ENCODE measurements at regions not wholly inside any gene's neighbourhood (a gene's known extent, or its start where the extent isn't known, plus 50 kb on each side); places are given as distances from the start of the nearest gene placed in this dataset.
"Not testable (repeated sequence)": the region's sequence is repeated elsewhere in the genome, so short reads cannot be mapped to it uniquely, and the experiment has no call there.

DNA sequence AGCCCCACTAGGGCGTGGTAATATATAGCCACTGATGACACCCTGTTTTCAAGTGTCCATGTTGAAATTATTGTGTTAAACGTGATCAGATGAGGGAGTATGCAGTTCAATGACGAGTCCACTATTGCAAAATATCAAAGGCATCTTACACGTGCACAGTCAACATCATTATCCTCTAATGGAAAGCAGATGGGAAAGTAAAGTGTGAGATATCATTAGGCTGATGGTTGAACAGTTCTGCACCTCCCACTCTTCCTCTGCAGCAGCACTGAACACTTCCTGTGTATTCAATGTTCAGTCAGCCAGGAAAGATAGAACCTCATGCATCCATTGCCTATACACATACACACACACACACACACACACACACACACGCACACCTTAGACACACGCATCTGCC is 431.8 kb upstream of the CCDC54 start:
- no peak for DNase-seq

- no peak for DNase-seq
Observed at GRCh38 chr3:106946866-106947265, 430.4 kb upstream of the CCDC54 start.

- no peak for DNase-seq
Observed at GRCh38 chr3:106957029-106957428, 420.2 kb upstream of the CCDC54 start.

- no peak for DNase-seq
Observed at GRCh38 chr3:106962993-106963392, 414.2 kb upstream of the CCDC54 start.

GRCh38 chr3:106963442-106963841 is 413.8 kb upstream of the CCDC54 start:
- DNase-seq = no peak

- no peak for DNase-seq
Observed at GRCh38 chr3:106965307-106965706, 411.9 kb upstream of the CCDC54 start.

DNA sequence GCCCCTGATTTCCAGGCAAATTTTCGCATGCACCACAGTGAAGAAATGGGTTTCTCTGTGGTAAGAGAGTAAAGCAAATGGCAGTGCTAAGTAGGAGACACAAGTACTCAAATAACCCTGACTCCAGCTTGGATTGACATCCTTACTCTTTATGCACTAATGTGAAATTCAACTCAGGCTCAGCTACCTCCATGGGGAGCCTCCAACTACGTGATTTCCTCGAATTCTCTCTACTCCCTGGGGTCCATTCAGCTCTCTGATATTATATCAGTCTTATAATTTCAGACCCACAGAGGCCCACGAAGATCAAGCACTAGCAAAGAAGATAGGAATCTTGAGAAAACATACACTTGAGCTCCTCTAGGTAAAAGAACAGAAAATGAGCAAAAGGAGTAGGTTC is 407.6 kb upstream of the CCDC54 start:
- DNase-seq = no peak

- no peak for DNase-seq
Observed at GRCh38 chr3:106981392-106981791, 395.8 kb upstream of the CCDC54 start.

DNA sequence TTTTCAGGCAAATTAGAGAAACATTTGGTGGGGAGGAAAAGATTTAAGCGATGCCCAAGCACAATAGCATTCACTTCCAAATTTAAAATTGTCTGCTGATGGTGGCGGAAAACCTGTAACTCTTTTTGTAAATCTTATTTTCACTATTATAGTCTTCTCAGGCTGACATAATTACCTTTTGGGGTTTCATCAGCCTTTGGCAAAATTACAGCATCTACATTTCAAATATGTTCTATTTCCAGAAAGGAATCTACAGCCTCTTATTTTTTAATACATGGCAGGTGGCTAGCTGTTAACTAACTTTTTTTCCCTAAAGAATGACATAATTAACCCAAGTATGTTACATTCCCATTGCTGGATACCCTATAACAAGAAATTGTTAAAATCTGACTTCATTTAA is 391.5 kb upstream of the CCDC54 start:
- DNase-seq = no peak

DNA sequence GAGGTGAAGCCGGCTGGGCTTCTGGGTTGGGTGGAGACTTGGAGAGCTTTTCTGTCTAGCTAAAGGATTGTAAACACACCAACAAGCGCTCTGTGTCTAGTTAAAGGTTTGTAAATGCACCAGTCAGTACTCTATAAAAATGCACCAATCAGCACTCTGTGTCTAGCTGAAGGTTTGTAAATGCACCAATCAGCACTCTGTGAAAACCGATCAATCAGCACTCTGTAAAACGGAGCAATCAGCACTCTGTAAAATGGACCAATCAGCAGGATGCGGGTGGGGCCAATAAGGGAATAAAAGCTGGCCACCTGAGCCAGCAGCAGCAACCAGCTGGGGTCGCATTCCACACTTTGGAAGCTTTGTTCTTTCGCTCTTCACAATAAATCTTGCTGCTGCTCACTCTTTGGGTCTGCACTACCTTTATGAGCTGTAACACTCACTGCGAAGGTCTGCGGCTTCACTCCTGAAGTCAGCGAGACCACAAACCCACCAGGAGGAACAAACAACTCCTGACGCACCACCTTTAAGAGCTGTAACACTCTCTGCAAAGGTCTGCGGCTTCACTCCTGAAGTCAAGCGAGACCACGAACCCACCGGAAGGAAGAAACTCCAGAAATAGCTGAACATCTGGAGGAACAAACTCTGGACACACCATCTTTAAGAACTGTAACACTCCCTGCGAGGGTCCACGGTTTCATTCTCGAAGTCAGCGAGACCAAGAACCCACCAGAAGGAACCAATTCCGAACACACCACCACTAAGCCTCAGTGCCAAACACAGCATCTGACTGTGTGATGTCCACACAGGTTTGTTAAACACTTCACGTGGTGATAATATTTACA is 378.2 kb upstream of the CCDC54 start:
- DNase-seq = not testable (repeated sequence)

GRCh38 chr3:107001635-107002034 is 375.6 kb upstream of the CCDC54 start:
- DNase-seq = no peak

GRCh38 chr3:107005352-107005751 is 371.9 kb upstream of the CCDC54 start:
- not testable (repeated sequence) for DNase-seq

DNA sequence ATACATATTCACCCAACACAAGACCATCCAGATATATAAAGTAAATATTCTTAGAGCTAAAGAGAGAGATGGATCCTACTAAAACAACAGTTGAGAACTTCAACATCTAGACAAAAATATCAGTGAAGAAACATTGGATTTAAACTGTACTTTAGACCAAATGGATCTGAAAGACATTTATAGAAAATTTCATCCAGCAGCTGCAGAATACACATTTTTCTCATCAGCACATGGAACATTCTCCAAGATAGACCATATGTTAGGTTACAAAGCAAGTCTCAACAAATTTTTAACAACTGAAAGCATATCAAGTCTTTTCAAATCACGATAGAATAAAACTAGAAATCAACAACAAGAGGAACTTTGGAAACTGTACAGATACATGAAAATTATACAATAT is 369.0 kb upstream of the CCDC54 start:
- no peak for DNase-seq

DNA sequence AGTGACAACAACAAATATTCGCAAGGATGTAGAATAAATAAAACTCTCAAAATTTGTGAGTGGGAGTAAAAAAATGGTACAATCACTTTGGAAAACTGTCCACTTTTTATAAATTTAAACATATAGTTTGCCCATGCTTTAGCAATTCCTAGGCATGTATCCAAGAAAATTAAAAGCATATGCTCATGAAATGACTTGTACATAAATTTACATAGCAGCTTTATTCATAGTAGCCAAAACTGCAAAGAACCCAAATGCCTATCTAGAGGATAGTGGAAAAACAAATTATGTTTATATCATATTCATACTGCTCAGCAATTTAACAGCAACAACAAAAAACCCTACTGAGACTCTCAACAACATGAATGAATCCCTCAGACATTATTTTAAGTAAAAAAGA is 363.6 kb upstream of the CCDC54 start:
- no peak for DNase-seq

- DNase-seq = no peak
Observed at GRCh38 chr3:107024551-107025026, 352.6 kb upstream of the CCDC54 start.

DNA sequence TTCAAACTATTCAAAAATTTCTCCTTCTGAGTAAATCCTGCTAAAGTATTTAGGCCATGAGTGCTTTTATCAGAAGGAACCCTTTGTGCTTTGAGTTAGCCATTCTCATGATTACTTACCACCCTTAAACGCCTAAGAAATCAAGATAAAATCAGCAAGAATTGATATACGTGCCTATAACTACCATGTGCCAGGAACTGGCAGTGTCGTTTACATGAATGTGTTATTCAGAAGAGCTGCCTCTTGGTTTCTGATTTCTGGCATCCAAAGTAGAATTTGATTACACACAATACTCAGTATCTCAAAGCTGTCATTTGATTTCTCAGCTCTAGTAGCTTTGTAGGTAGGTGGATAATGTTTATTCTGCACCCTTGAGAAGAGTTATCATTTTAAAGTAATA is 351.3 kb upstream of the CCDC54 start:
- no peak for DNase-seq

GRCh38 chr3:107028086-107028485 is 349.2 kb upstream of the CCDC54 start:
- no peak for DNase-seq

DNA sequence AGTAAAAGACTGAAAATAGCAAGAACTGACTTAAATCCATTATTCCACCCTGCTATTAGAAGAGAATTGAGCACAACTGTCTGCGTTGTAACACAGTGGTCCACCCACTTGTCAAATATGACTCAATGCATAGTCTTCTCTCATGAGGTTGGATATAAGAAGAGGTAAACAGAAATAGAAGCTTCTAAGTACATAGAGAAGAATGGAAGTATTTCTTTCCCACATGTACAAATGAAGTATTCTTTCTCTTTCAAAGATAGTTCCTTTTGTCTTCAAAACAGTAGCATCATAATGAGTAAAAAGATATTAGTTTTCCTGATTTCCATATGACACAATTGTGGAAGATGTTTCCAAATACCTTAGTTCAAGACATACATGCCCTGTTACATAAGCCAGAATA is 348.6 kb upstream of the CCDC54 start:
- DNase-seq = no peak

GRCh38 chr3:107032111-107032510 is 345.1 kb upstream of the CCDC54 start:
- DNase-seq = no peak

- no peak for DNase-seq
Observed at GRCh38 chr3:107034142-107034541, 343.1 kb upstream of the CCDC54 start.

- no peak for DNase-seq
Observed at GRCh38 chr3:107035176-107035575, 342.1 kb upstream of the CCDC54 start.

DNA sequence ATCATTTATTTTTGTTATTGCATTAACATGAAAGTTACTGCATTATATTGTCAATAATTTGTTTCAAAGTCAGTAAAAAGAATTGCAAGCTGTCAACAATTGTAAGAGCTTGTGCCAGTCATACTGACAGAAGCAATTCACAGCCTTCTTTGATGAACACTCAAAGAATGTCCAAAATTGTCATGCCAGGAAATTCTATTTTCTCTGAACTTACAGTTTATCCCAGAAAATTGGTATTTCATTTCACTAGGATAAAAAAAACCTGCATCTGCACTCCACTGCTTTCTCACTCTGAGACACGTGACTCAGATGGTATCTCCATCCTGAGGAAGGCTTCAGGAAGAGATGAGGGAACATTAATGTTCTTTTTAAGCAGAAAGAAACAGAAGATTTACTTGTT is 332.6 kb upstream of the CCDC54 start:
- DNase-seq = no peak

DNA sequence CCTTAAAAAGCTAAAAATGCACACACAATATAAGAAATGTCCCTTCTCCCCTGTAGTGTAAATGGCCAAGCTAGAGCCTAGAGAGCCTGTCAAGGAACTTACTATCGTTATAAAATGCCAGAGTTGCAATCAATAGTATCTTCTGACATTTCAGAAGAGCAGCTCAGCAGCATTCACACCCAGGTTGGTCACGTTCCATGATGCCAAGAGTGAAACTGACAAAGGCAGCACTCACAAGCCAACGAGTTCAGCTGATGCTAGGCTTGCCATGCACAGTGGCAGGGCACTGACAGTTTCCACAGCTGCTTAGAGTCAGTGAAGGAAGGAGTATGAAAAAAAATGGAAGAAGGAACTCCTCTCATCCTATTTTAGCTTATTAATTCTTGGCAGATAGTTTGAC is 331.4 kb upstream of the CCDC54 start:
- no peak for DNase-seq

DNA sequence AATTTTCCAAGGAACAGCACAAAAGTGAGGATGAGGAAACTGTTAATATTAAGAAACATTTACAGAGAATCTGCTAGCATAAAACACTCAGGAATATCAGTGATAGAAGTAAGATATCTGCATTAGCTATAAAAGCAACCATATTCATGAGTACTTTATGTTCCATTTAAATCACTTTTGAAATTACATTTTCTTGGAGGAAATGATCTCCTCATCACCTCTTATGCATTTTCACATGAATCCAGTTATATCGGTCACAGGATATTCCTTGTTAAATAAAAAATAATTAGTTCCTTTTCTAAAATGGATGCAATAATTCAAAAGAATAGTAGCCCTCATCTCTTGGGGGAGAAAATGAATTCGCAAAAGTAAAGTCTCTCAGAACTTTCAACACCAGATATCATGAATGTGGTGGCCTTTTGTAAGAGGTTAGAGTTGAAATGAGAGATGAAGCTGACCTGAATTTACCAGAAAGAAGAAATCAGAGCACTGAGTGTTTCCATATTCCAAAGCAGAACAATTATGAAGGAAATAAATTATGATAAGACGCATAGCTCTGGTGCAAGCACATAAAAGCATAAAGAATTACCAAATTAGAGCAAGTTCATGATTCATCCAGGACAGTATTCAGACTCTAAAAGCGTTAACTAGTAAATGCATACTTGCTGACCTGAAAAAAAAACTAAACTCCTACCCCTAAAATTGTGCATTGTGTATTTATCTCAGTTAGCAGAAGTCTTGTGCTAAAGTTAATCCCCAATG is 321.9 kb upstream of the CCDC54 start:
- DNase-seq = no peak
